Stimulated activated effector memory CD8-positive, alpha-beta T cell treated with anti-CD3 and anti-CD28 coated beads, Interleukin-12 subunit alpha, Interleukin-12 subunit beta, amount 100 ng/mL, for 72 hours (primary cell): ENCODE measurements at regions not wholly inside any gene's neighbourhood (a gene's known extent, or its start where the extent isn't known, plus 50 kb on each side); places are given as distances from the start of the nearest gene placed in this dataset.

Experiments
- ATAC-seq: fragments of 150-1000 bp; cut with Tn5 transposase; 2 replicates; pipeline ENCODE4 v1.10.0; 2021
- DNase-seq, 2 donors: peaks; one replicate each; pipeline ENCODE4 v3.0.0; 2021 to 2022; ENCODE audit warnings: low spot score in 2 of 2
- H3K27ac Mint-ChIP-seq: one replicate; pipeline ENCODE4 v1.8.0; 2022; ENCODE audit warnings: mild to moderate bottlenecking, mixed read lengths
- H3K36me3 Mint-ChIP-seq: one replicate; pipeline ENCODE4 v1.8.0; 2022; ENCODE audit warnings: mild to moderate bottlenecking, mixed read lengths
- H3K4me1 Mint-ChIP-seq: one replicate; pipeline ENCODE4 v1.8.0; 2022; ENCODE audit warnings: mixed read lengths
- H3K4me3 Mint-ChIP-seq: one replicate; pipeline ENCODE4 v1.8.0; 2022; ENCODE audit warnings: mild to moderate bottlenecking, mixed read lengths
- H3K9me3 Mint-ChIP-seq: one replicate; pipeline ENCODE4 v1.8.0; 2022; ENCODE audit warnings: mixed read lengths

- DNase-seq, result no peak
- Mint-ChIP-seq H3K4me1 (no peaks in the 10 kb centered on the region), H3K4me3 (no peak overlapping the region), H3K36me3 (no peaks in the 10 kb centered on the region), H3K27ac (no peak overlapping the region), H3K9me3 (no peaks in the 10 kb centered on the region)
- ATAC-seq, result no peak
Measured at GRCh38 chr2:147509821-147510220, 335.0 kb upstream of the ACVR2A start.

- ATAC-seq, result no peak
- no peak for DNase-seq
Measured at GRCh38 chr2:147506889-147507288, 337.9 kb upstream of the ACVR2A start.

GRCh38 chr2:147502711-147503290, 342.0 kb upstream of the ACVR2A start:
- Mint-ChIP-seq H3K36me3 (no peaks in the 10 kb centered on the region), H3K4me1 (peaks cover 9% of the 10 kb centered on the region), H3K4me3 (no peak overlapping the region), H3K27ac (no peak overlapping the region), H3K9me3 (no peaks in the 10 kb centered on the region)
- ATAC-seq (no peak), DNase-seq (no peak)

More at GRCh38 chr2:147506889-147507288, 337.9 kb upstream of the ACVR2A start:
- Mint-ChIP-seq H3K36me3 (no peaks in the 10 kb centered on the region), H3K9me3 (no peaks in the 10 kb centered on the region), H3K4me3 (no peak overlapping the region), H3K4me1 (no peaks in the 10 kb centered on the region), H3K27ac (no peak overlapping the region)

GRCh38 chr2:147501968-147502367, 342.9 kb upstream of the ACVR2A start:
- H3K4me3 Mint-ChIP-seq, result no peak overlapping the region
- H3K9me3 Mint-ChIP-seq, result no peaks in the 10 kb centered on the region
- ATAC-seq (no peak), DNase-seq (no peak)
- H3K27ac Mint-ChIP-seq, result no peak overlapping the region
- peaks cover 9% of the 10 kb centered on the region for H3K4me1 Mint-ChIP-seq
- no peaks in the 10 kb centered on the region for H3K36me3 Mint-ChIP-seq

- no peak for DNase-seq
- Mint-ChIP-seq H3K36me3 (no peaks in the 10 kb centered on the region), H3K4me1 (peaks cover 9% of the 10 kb centered on the region), H3K27ac (no peak overlapping the region), H3K4me3 (no peak overlapping the region), H3K9me3 (no peaks in the 10 kb centered on the region)
- ATAC-seq, result no peak
Measured at GRCh38 chr2:147500819-147501395, 343.9 kb upstream of the ACVR2A start.

GRCh38 chr2:147500229-147500628, 344.6 kb upstream of the ACVR2A start:
- H3K4me1 Mint-ChIP-seq, result peaks cover 9% of the 10 kb centered on the region
- peak overlapping the region; percentile 41 for H3K27ac Mint-ChIP-seq
- ATAC-seq (peak; percentile 26), DNase-seq (no peak)
- H3K36me3 Mint-ChIP-seq, result no peaks in the 10 kb centered on the region
- H3K9me3 Mint-ChIP-seq, result no peaks in the 10 kb centered on the region
- H3K4me3 Mint-ChIP-seq, result peak overlapping the region; percentile 12

- Mint-ChIP-seq H3K4me3 (peak overlapping the region; percentile 12), H3K9me3 (no peaks in the 10 kb centered on the region), H3K36me3 (no peaks in the 10 kb centered on the region), H3K4me1 (peaks cover 9% of the 10 kb centered on the region), H3K27ac (peak overlapping the region; percentile 41)
- DNase-seq (no peak), ATAC-seq (no peak)
Measured at GRCh38 chr2:147499785-147500184, 345.0 kb upstream of the ACVR2A start.

GRCh38 chr2:147495734-147496133, 349.1 kb upstream of the ACVR2A start:
- Mint-ChIP-seq H3K36me3 (no peaks in the 10 kb centered on the region), H3K4me1 (peaks cover 13% of the 10 kb centered on the region), H3K9me3 (no peaks in the 10 kb centered on the region), H3K27ac (no peak overlapping the region), H3K4me3 (no peak overlapping the region)
- ATAC-seq (no peak), DNase-seq (no peak)

GRCh38 chr2:147492471-147492870, 352.4 kb upstream of the ACVR2A start:
- ATAC-seq (no peak), DNase-seq (no peak)
- Mint-ChIP-seq H3K9me3 (no peaks in the 10 kb centered on the region), H3K4me1 (peaks cover 10% of the 10 kb centered on the region), H3K36me3 (no peaks in the 10 kb centered on the region), H3K27ac (no peak overlapping the region), H3K4me3 (no peak overlapping the region)

GRCh38 chr2:147491506-147491905, 353.3 kb upstream of the ACVR2A start:
- H3K4me1 Mint-ChIP-seq, result peaks cover 10% of the 10 kb centered on the region
- H3K27ac Mint-ChIP-seq, result no peak overlapping the region
- no peak overlapping the region for H3K4me3 Mint-ChIP-seq
- no peaks in the 10 kb centered on the region for H3K36me3 Mint-ChIP-seq
- ATAC-seq (no peak), DNase-seq (no peak)
- no peaks in the 10 kb centered on the region for H3K9me3 Mint-ChIP-seq

- Mint-ChIP-seq H3K4me3 (no peak overlapping the region), H3K27ac (no peak overlapping the region), H3K4me1 (peaks cover 10% of the 10 kb centered on the region), H3K9me3 (no peaks in the 10 kb centered on the region), H3K36me3 (no peaks in the 10 kb centered on the region)
- DNase-seq, result no peak
- ATAC-seq, result peak; percentile 67
Measured at GRCh38 chr2:147490401-147491261, 354.2 kb upstream of the ACVR2A start.

GRCh38 chr2:147488472-147488871, 356.4 kb upstream of the ACVR2A start:
- no peaks in the 10 kb centered on the region for H3K9me3 Mint-ChIP-seq
- no peak overlapping the region for H3K4me3 Mint-ChIP-seq
- no peaks in the 10 kb centered on the region for H3K36me3 Mint-ChIP-seq
- ATAC-seq (no peak), DNase-seq (no peak)
- peaks cover 10% of the 10 kb centered on the region for H3K4me1 Mint-ChIP-seq
- no peak overlapping the region for H3K27ac Mint-ChIP-seq

- DNase-seq (no peak), ATAC-seq (no peak)
- Mint-ChIP-seq H3K36me3 (no peaks in the 10 kb centered on the region), H3K9me3 (no peaks in the 10 kb centered on the region), H3K4me1 (peaks cover 10% of the 10 kb centered on the region), H3K27ac (no peak overlapping the region), H3K4me3 (no peak overlapping the region)
Measured at GRCh38 chr2:147487978-147488289, 356.9 kb upstream of the ACVR2A start.

GRCh38 chr2:147487286-147487977, 357.4 kb upstream of the ACVR2A start:
- Mint-ChIP-seq H3K4me1 (peaks cover 10% of the 10 kb centered on the region), H3K27ac (no peak overlapping the region), H3K4me3 (no peak overlapping the region), H3K36me3 (no peaks in the 10 kb centered on the region), H3K9me3 (no peaks in the 10 kb centered on the region)
- ATAC-seq (no peak), DNase-seq (no peak)

GRCh38 chr2:147485210-147485851, 359.5 kb upstream of the ACVR2A start:
- DNase-seq, result no peak
- Mint-ChIP-seq H3K36me3 (no peaks in the 10 kb centered on the region), H3K9me3 (no peaks in the 10 kb centered on the region), H3K4me1 (peaks cover 1% of the 10 kb centered on the region), H3K27ac (no peak overlapping the region), H3K4me3 (no peak overlapping the region)
- no peak for ATAC-seq
